ENCODE measurements at regions not wholly inside any gene's neighbourhood (a gene's known extent, or its start where the extent isn't known, plus 50 kb on each side); places are given as distances from the start of the nearest gene placed in this dataset.
"Not testable (repeated sequence)": the region's sequence is repeated elsewhere in the genome, so short reads cannot be mapped to it uniquely, and the experiment has no call there.

DNA sequence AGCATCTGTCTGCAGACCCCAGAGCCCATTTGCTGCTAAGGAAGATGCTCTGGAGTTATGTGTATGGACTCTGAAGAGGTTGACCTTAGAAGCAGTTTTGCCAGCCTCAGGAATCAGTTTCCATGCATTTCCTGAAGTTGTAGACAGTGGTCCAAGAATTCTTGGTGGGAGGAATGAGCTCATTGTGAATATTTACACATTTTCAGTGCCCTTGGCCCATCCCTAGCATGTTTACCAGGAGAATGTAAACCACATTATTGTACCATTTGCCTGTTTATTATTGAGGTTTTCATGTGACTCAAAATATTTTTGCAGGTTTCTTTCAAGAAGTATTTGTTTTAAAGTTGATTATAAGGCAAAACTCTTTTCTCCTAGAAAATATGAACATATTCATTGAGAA is 93.8 kb downstream of the NXNL2 start:
- Histone ChIP-seq H2BK120ac (ENCODE audit: low read depth, low read length) (0 out of 2 replicates have a peak overlapping the region, but pooled peaks have one; percentile 6), H3K9me1 (ENCODE audit: insufficient read depth, low read length) (peaks cover 4% of the 10 kb centered on the region; the same call in 1 of the 2 replicates), H2AK5ac (ENCODE audit: low read depth, low read length) (no peak overlapping the region), H3K79me1 (ENCODE audit: low read depth in 1 of 2, low read length in 2 of 2) (no peaks in the 10 kb centered on the region), H2BK15ac (ENCODE audit: low read depth, low read length) (no peak overlapping the region), H3K18ac (ENCODE audit: low read depth, low read length) (no peak overlapping the region), H3K9me3 (ENCODE audit: control insufficient read depth, insufficient read depth, low read length) (0 out of 2 replicates have a peak, but pooled peaks cover 2% of the 10 kb centered on the region), H2BK5ac (ENCODE audit: low read depth, low read length, poor library complexity, severe bottlenecking) (no peak overlapping the region), H3K27ac (ENCODE audit: insufficient read depth, low read length) (peak overlapping the region; percentile 47; the same call in 1 of the 2 replicates), H3K4me1 (ENCODE audit: control insufficient read depth, insufficient read depth, low read length) (peaks cover 2% of the 10 kb centered on the region), H4K20me1 (ENCODE audit: insufficient read depth, low read length) (no peaks in the 10 kb centered on the region), H3K4me3 (ENCODE audit: insufficient read depth, low read depth, low read length) (no peak overlapping the region), H3K4me2 (ENCODE audit: low read depth, low read length) (no peak overlapping the region), H3K4ac (ENCODE audit: low read depth, low read length) (no peak overlapping the region), H3K36me3 (ENCODE audit: control insufficient read depth, insufficient read depth, low read length) (no peaks in the 10 kb centered on the region), H4K8ac (ENCODE audit: low read depth in 2 of 2, low read length in 2 of 2) (no peak overlapping the region), H3K23ac (ENCODE audit: low read depth, low read length) (no peak overlapping the region), H2AFZ (replicated peaks; ENCODE audit: low read length, poor library complexity) (no peak overlapping the region), H3K14ac (replicated peaks; ENCODE audit: low read depth, low read length) (no peak overlapping the region), H3K27me3 (ENCODE audit: control insufficient read depth, insufficient read depth, low read length) (no peaks in the 10 kb centered on the region), H3K9ac (ENCODE audit: low read depth, low read length) (no peak overlapping the region), H4K91ac (ENCODE audit: insufficient read depth, low read depth, low read length) (no peak overlapping the region), H2BK20ac (ENCODE audit: low read depth, low read length) (no peak overlapping the region), H4K5ac (ENCODE audit: low read depth, low read length) (no peak overlapping the region), H3K56ac (ENCODE audit: extremely low read depth, insufficient read depth, low read length) (no peak overlapping the region), H2AK9ac (replicated peaks; ENCODE audit: low read depth, low read length, poor library complexity) (no peak overlapping the region)
- dilution Hi-C loops (cut with HindIII; ENCODE audit: low sequenced_read_pairs, unreplicated experiment): loop anchor here (25.0 kb wide), 1 partner anchor 358 kb away; the partner anchor contains the start of gene S1PR3
- DNase-seq: peak; percentile 61
- in situ Hi-C loops (cut with MboI; ENCODE audit: low sequenced_read_pairs): no loop called here
- TF ChIP-seq MAFK (IDR thresholded peaks at IDR 0.05; ENCODE audit: low read depth, low read length) (no peak), NFE2L2 (IDR thresholded peaks at IDR 0.05; ENCODE audit: low read depth, low read length) (no peak), FOS (IDR thresholded peaks at IDR 0.05; ENCODE audit: low read depth, low read length) (no peak), BHLHE40 (IDR thresholded peaks at IDR 0.05; ENCODE audit: low read depth, low read length) (no peak), RFX5 (IDR thresholded peaks at IDR 0.05; ENCODE audit: low read depth, low read length) (no peak), RAD21 (IDR thresholded peaks at IDR 0.05; ENCODE audit: low read length) (no peak), MXI1 (IDR thresholded peaks at IDR 0.05; ENCODE audit: borderline replicate concordance, low read depth, low read length) (no peak), SMC3 (IDR thresholded peaks at IDR 0.05; ENCODE audit: low read depth, low read length) (no peak), RCOR1 (IDR thresholded peaks at IDR 0.05; ENCODE audit: insufficient replicate concordance, low read length) (no peak), MAZ (IDR thresholded peaks at IDR 0.05; ENCODE audit: borderline replicate concordance, low read depth, low read length) (no peak)
- intact Hi-C loops (cut with micrococcal nuclease): no loop called here
- ChIA-PET POLR2A (ENCODE audit: unreplicated experiment) (no interaction called here), CTCF (interaction anchor here (1.3 kb wide), 1 partner anchor 14 kb away, joined by 3 read pairs; no protein-coding TSS in a partner anchor)
- ATAC-seq (ENCODE audit: low read depth): peak; percentile 90
- no TSS peak for BruUV-seq (replicated peaks)

DNA sequence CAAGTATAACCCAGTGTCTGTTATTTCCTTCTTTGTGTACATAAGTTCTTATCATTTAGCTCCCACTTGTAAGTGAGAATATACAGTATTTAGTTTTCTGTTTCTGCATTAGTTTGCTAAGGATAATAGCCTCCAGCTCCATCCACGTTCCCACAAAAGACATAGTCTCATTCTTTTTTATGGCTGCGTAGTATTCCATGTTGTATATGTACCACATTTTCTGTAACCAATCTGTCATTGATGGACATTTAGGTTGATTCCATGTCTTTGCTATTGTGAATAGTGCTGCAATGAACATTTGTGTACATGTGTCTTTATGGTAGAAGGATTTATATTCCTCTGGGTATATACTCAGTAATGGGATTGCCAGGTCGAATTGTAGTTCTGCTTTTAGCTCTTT is 95.6 kb downstream of the NXNL2 start:
- H3K18ac ChIP-seq (ENCODE audit: low read depth, low read length): not testable (repeated sequence)

More for the DNA sequence above, 95.6 kb downstream of the NXNL2 start:
- H3K14ac ChIP-seq (replicated peaks; ENCODE audit: low read depth, low read length); H3K9me3 ChIP-seq (ENCODE audit: control insufficient read depth, insufficient read depth, low read length); H2AFZ ChIP-seq (replicated peaks; ENCODE audit: low read length, poor library complexity); H3K4me2 ChIP-seq (ENCODE audit: low read depth, low read length); H3K4me3 ChIP-seq (ENCODE audit: insufficient read depth, low read depth, low read length); H4K91ac ChIP-seq (ENCODE audit: insufficient read depth, low read depth, low read length); H3K27ac ChIP-seq (ENCODE audit: insufficient read depth, low read length); H2BK5ac ChIP-seq (ENCODE audit: low read depth, low read length, poor library complexity, severe bottlenecking); intact Hi-C loops (cut with micrococcal nuclease); ATAC-seq (ENCODE audit: low read depth); H2BK120ac ChIP-seq (ENCODE audit: low read depth, low read length); H4K20me1 ChIP-seq (ENCODE audit: insufficient read depth, low read length); POLR2A ChIA-PET (ENCODE audit: unreplicated experiment); H3K9ac ChIP-seq (ENCODE audit: low read depth, low read length); H3K9me1 ChIP-seq (ENCODE audit: insufficient read depth, low read length); H2AK5ac ChIP-seq (ENCODE audit: low read depth, low read length); H3K56ac ChIP-seq (ENCODE audit: extremely low read depth, insufficient read depth, low read length); H3K23ac ChIP-seq (ENCODE audit: low read depth, low read length); H4K5ac ChIP-seq (ENCODE audit: low read depth, low read length); H3K79me1 ChIP-seq (ENCODE audit: low read depth in 1 of 2, low read length in 2 of 2); DNase-seq; H2BK15ac ChIP-seq (ENCODE audit: low read depth, low read length); H3K27me3 ChIP-seq (ENCODE audit: control insufficient read depth, insufficient read depth, low read length); H2AK9ac ChIP-seq (replicated peaks; ENCODE audit: low read depth, low read length, poor library complexity); BruUV-seq (replicated peaks); H4K8ac ChIP-seq (ENCODE audit: low read depth in 2 of 2, low read length in 2 of 2); H3K4ac ChIP-seq (ENCODE audit: low read depth, low read length); in situ Hi-C loops (cut with MboI; ENCODE audit: low sequenced_read_pairs); H3K36me3 ChIP-seq (ENCODE audit: control insufficient read depth, insufficient read depth, low read length); H3K4me1 ChIP-seq (ENCODE audit: control insufficient read depth, insufficient read depth, low read length); H2BK20ac ChIP-seq (ENCODE audit: low read depth, low read length): not testable (repeated sequence)
- dilution Hi-C loops (cut with HindIII; ENCODE audit: low sequenced_read_pairs, unreplicated experiment): loop anchor here (25.0 kb wide), 1 partner anchor 357 kb away; the partner anchor contains the start of gene S1PR3
- CTCF ChIA-PET: interaction anchor here (0.8 kb wide), 1 partner anchor 15 kb away, joined by 5 read pairs; no protein-coding TSS in a partner anchor
- WGBS, 2 experiments (ENCODE audit: extremely low coverage in 2 of 2, insufficient read length in 1 of 2): no CpG with 5 or more reads among the region's 3 CpGs

Measured in IMR-90 (cell line).